ENCODE measurements at regions not wholly inside any gene's neighbourhood (a gene's known extent, or its start where the extent isn't known, plus 50 kb on each side); places are given as distances from the start of the nearest gene placed in this dataset.

- Histone ChIP-seq H2BK20ac (ENCODE audit: low read depth, low read length) (no peak overlapping the region), H2BK120ac (ENCODE audit: low read depth, low read length) (no peak overlapping the region), H2AFZ (replicated peaks; ENCODE audit: low read length, poor library complexity) (no peak overlapping the region), H4K91ac (ENCODE audit: insufficient read depth, low read depth, low read length) (no peak overlapping the region), H3K79me1 (ENCODE audit: low read depth in 1 of 2, low read length in 2 of 2) (peaks cover 3 to 17% of the 10 kb centered on the region in 2 experiments; a peak in 2 of 4 replicates), H3K23ac (ENCODE audit: low read depth, low read length) (no peak overlapping the region), H3K4ac (ENCODE audit: low read depth, low read length) (no peak overlapping the region), H4K20me1 (ENCODE audit: insufficient read depth, low read length) (no peaks in the 10 kb centered on the region; the same call in 1 of the 2 replicates), H3K4me1 (ENCODE audit: control insufficient read depth, insufficient read depth, low read length) (peaks cover 6% of the 10 kb centered on the region; the same call in 1 of the 2 replicates), H3K27me3 (ENCODE audit: control insufficient read depth, insufficient read depth, low read length) (no peaks in the 10 kb centered on the region), H2AK5ac (ENCODE audit: low read depth, low read length) (no peak overlapping the region), H3K9me1 (ENCODE audit: insufficient read depth, low read length) (peaks cover 4% of the 10 kb centered on the region; the same call in 1 of the 2 replicates), H2BK5ac (ENCODE audit: low read depth, low read length, poor library complexity, severe bottlenecking) (no peak overlapping the region), H3K9me3 (ENCODE audit: control insufficient read depth, insufficient read depth, low read length) (no peaks in the 10 kb centered on the region), H4K8ac (ENCODE audit: low read depth in 2 of 2, low read length in 2 of 2) (no peak overlapping the region), H2AK9ac (replicated peaks; ENCODE audit: low read depth, low read length, poor library complexity) (no peak overlapping the region), H3K56ac (ENCODE audit: extremely low read depth, insufficient read depth, low read length) (no peak overlapping the region), H4K5ac (ENCODE audit: low read depth, low read length) (no peak overlapping the region), H3K4me3 (ENCODE audit: insufficient read depth, low read depth, low read length) (no peak overlapping the region), H3K18ac (ENCODE audit: low read depth, low read length) (no peak overlapping the region), H3K4me2 (ENCODE audit: low read depth, low read length) (no peak overlapping the region), H3K9ac (ENCODE audit: low read depth, low read length) (no peak overlapping the region), H3K14ac (replicated peaks; ENCODE audit: low read depth, low read length) (no peak overlapping the region), H3K36me3 (ENCODE audit: control insufficient read depth, insufficient read depth, low read length) (peaks cover 1% of the 10 kb centered on the region; the same call in 1 of the 2 replicates), H2BK15ac (ENCODE audit: low read depth, low read length) (no peak overlapping the region), H3K27ac (ENCODE audit: insufficient read depth, low read length) (no peak overlapping the region)
- in situ Hi-C loops (cut with MboI; ENCODE audit: low sequenced_read_pairs) (no loop called here), dilution Hi-C loops (cut with HindIII; ENCODE audit: low sequenced_read_pairs, unreplicated experiment) (no loop called here), intact Hi-C loops (cut with micrococcal nuclease) (loop anchor here (5.0 kb wide), 1 partner anchor 315 kb away; the partner anchor contains the start of gene SIPA1L1)
- POLR2A ChIA-PET (ENCODE audit: unreplicated experiment), result no interaction called here
- no peak for DNase-seq
- CTCF ChIA-PET, result no interaction called here
- no peak for ATAC-seq (ENCODE audit: low read depth)
- 100% methylated on average over 1 of the region's 14 CpGs; no CpG with 5 or more reads in 1 of the 2 experiments for WGBS, 2 experiments (ENCODE audit: extremely low coverage in 2 of 2, insufficient read length in 1 of 2)
- TF ChIP-seq CEBPB (IDR thresholded peaks at IDR 0.05; ENCODE audit: low read depth, low read length), result no peak
- no peak for TF ChIP-seq CHD1 (IDR thresholded peaks at IDR 0.05; ENCODE audit: low read depth, low read length)
- no peak for TF ChIP-seq MAZ (IDR thresholded peaks at IDR 0.05; ENCODE audit: borderline replicate concordance, low read depth, low read length)
- no peak for TF ChIP-seq RCOR1 (IDR thresholded peaks at IDR 0.05; ENCODE audit: insufficient replicate concordance, low read length)
- no peak for TF ChIP-seq RFX5 (IDR thresholded peaks at IDR 0.05; ENCODE audit: low read depth, low read length)
- TF ChIP-seq BHLHE40 (IDR thresholded peaks at IDR 0.05; ENCODE audit: low read depth, low read length), result no peak
- TF ChIP-seq SMC3 (IDR thresholded peaks at IDR 0.05; ENCODE audit: low read depth, low read length), result no peak
- no peak for TF ChIP-seq RAD21 (IDR thresholded peaks at IDR 0.05; ENCODE audit: low read length)
- no peak for TF ChIP-seq MXI1 (IDR thresholded peaks at IDR 0.05; ENCODE audit: borderline replicate concordance, low read depth, low read length)
- TF ChIP-seq, protein P1, sequence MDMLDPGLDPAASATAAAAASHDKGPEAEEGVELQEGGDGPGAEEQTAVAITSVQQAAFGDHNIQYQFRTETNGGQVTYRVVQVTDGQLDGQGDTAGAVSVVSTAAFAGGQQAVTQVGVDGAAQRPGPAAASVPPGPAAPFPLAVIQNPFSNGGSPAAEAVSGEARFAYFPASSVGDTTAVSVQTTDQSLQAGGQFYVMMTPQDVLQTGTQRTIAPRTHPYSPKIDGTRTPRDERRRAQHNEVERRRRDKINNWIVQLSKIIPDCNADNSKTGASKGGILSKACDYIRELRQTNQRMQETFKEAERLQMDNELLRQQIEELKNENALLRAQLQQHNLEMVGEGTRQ (IDR thresholded peaks at IDR 0.05; ENCODE audit: low read depth, low read length), result no peak
- TF ChIP-seq MAFK (IDR thresholded peaks at IDR 0.05; ENCODE audit: low read depth, low read length), result no peak
- TF ChIP-seq NFE2L2 (IDR thresholded peaks at IDR 0.05; ENCODE audit: low read depth, low read length), result no peak
- no TSS peak for BruUV-seq (replicated peaks)
Measured at GRCh38 chr14:71636820-71637471, 295.3 kb upstream of the RGS6 start.
